22Rv1 (cell line): ENCODE measurements at regions not wholly inside any gene's neighbourhood (a gene's known extent, or its start where the extent isn't known, plus 50 kb on each side); places are given as distances from the start of the nearest gene placed in this dataset.

ENCODE experiments used
- H3K27ac ChIP-seq: fragments of 450-650 bp; 2 replicates; pipeline ENCODE4 v1.5.1; 2017
- CTCF ChIP-seq: fragments of 450-650 bp; IDR thresholded peaks from 2 replicates; pipeline ENCODE4 v1.5.1; 2017; ENCODE audit warnings: mild to moderate bottlenecking
- ZFX ChIP-seq: fragments of 450-650 bp; IDR thresholded peaks from 2 replicates; pipeline ENCODE4 v1.6.1; 2017; ENCODE audit warnings: antibody characterized with exemption, borderline replicate concordance

GRCh38 chr11:19395050-19395449, 154.3 kb upstream of the E2F8 start:
- TF ChIP-seq ZFX (no peak), CTCF (no peak)
- H3K27ac ChIP-seq: no peak overlapping the region

GRCh38 chr11:19394525-19395016, 153.8 kb upstream of the E2F8 start:
- H3K27ac ChIP-seq: no peak overlapping the region
- no peak for TF ChIP-seq ZFX
- TF ChIP-seq CTCF: no peak

GRCh38 chr11:19393941-19394340, 153.2 kb upstream of the E2F8 start:
- no peak overlapping the region for H3K27ac ChIP-seq

GRCh38 chr11:19392847-19393518, 152.2 kb upstream of the E2F8 start:
- TF ChIP-seq ZFX (no peak), CTCF (no peak)
- no peak overlapping the region for H3K27ac ChIP-seq

More at GRCh38 chr11:19393941-19394340, 153.2 kb upstream of the E2F8 start:
- no peak for TF ChIP-seq CTCF
- TF ChIP-seq ZFX: no peak

GRCh38 chr11:19392321-19392720, 151.6 kb upstream of the E2F8 start:
- no peak overlapping the region for H3K27ac ChIP-seq
- TF ChIP-seq ZFX: no peak
- no peak for TF ChIP-seq CTCF

GRCh38 chr11:19391652-19392051, 150.9 kb upstream of the E2F8 start:
- no peak overlapping the region for H3K27ac ChIP-seq
- TF ChIP-seq ZFX (no peak), CTCF (no peak)

GRCh38 chr11:19391026-19391425, 150.3 kb upstream of the E2F8 start:
- TF ChIP-seq ZFX: no peak
- no peak for TF ChIP-seq CTCF
- no peak overlapping the region for H3K27ac ChIP-seq
